Omental fat pad (tissue), 3 donors: ENCODE measurements at regions not wholly inside any gene's neighbourhood (a gene's known extent, or its start where the extent isn't known, plus 50 kb on each side); places are given as distances from the start of the nearest gene placed in this dataset.
"Not testable (repeated sequence)": the region's sequence is repeated elsewhere in the genome, so short reads cannot be mapped to it uniquely, and the experiment has no call there.

ENCODE experiments used
- ATAC-seq: fragments of 150-250 bp; one replicate; pipeline ENCODE4 v1.9.1; 2016; ENCODE audit warnings: mild to moderate bottlenecking, moderate library complexity; ENCODE audit not compliant: low FRiP score
- DNase-seq: peaks from one replicate; pipeline ENCODE4 v3.0.0-alpha.2; 2019; ENCODE audit warnings: low spot score
- TF ChIP-seq, protein P1 (sequence below), 3 donors: fragments of 450-650 bp; IDR thresholded peaks; one replicate each; pipeline ENCODE4 v1.5.1; 2016 to 2017; ENCODE audit warnings: antibody characterized with exemption in 3 of 3, mild to moderate bottlenecking in 3 of 3, moderate library complexity in 2 of 3

DNA sequence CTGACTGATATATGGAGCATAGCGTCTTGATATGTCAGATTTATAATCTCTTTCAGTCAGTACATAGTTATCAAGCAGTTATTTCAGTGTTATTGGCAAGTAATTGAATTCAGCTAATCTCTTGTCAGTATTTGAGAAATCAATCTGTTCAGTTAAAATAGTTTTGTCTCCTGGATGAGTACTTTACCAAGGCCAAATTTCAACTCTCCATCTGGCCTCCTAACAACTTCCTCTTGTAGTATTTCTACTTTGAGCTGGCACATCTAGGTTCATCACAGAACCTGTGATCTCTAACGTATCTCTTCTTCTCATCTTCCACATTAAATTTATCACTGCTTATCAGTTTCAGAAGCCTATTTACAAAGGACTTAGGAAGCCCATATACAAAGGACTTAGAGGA is 690.5 kb downstream of the C12orf50 start:
- no peak for DNase-seq
- no peak for ATAC-seq
- TF ChIP-seq, protein P1, sequence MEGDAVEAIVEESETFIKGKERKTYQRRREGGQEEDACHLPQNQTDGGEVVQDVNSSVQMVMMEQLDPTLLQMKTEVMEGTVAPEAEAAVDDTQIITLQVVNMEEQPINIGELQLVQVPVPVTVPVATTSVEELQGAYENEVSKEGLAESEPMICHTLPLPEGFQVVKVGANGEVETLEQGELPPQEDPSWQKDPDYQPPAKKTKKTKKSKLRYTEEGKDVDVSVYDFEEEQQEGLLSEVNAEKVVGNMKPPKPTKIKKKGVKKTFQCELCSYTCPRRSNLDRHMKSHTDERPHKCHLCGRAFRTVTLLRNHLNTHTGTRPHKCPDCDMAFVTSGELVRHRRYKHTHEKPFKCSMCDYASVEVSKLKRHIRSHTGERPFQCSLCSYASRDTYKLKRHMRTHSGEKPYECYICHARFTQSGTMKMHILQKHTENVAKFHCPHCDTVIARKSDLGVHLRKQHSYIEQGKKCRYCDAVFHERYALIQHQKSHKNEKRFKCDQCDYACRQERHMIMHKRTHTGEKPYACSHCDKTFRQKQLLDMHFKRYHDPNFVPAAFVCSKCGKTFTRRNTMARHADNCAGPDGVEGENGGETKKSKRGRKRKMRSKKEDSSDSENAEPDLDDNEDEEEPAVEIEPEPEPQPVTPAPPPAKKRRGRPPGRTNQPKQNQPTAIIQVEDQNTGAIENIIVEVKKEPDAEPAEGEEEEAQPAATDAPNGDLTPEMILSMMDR (IDR thresholded peaks at IDR 0.05) = no peak

DNA sequence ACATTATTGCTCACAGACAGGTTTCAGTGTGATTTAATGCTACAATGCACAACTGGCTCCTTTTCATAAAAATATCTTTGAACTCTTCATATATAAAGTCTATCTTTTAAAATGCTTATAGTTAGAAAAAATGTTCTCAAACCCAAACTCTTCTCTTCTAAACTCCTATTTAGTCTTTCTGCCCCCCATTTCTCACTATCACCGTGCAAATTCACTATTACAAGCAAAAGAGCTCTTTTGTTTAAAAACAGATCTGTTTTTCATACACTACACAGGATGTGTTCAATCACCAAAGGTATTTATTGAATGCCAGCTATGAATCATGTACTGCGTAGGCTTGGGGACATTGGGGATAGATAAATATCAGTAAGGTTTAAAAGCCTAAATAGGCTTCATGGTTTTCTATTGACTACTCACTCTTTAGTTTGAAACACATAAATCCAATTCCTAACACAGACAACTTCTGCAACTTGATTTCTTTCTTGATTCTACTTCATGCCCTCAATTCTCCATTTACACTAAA is 692.3 kb downstream of the C12orf50 start:
- DNase-seq (no peak), ATAC-seq (no peak)
- TF ChIP-seq, protein P1 (IDR thresholded peaks at IDR 0.05) = no peak

DNA sequence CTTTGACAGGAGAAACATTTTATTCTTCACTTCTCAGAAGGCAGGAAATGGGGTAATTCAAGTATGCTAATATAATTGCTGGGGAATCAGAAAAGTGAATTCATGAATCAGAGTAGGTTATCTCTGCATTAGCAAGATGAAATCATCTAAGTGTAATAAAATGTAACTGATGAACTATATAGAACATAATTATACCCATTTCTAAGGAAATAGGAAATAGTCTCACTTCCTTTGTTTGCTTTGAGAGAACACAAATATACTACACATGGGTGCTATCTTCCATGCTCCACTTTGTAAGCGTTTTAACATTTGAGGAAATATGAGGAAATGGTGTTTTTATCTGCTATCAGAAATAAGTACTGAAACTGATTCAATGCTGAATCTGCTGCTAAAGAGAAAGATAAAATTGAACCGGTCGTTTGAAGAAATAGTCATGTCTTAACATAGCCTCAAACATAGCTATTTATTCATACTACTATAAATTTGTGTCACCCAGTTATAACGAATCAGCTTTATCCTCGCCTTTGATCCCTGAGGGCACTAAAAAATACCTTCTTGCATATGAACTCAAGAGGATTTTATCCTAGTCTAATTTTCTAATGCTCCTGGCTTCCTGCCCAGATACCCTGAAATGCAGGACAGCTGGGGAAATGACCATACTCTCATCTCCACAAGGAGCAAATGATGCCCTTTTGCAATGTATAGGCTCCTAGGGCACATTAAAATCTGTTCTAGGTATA is 696.0 kb downstream of the C12orf50 start:
- ATAC-seq = no peak
- TF ChIP-seq, protein P1 (IDR thresholded peaks at IDR 0.05) = no peak
- no peak for DNase-seq

DNA sequence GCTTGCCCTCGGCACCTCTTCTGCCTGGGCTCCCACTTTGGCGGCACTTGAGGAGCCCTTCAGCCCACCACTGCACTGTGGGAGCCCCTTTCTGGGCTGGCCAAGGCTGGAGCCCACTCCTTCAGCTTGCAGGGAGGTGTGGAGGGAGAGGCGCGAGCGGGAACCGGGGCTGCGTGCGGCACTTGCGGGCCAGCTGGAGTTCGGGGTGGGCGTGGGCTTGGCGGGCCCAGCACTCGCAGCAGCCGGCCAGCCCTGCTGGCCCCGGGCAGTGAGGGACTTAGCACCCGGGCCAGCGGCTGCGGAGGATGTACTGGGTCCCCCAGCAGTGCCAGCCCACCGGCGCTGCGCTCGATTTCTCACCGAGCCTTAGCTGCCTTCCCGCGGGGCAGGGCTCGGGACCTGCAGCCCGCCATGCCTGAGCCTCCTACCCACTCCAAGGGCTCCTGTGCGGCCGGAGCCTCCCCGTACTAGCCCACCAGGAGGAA is 699.1 kb downstream of the C12orf50 start:
- not testable (repeated sequence) for DNase-seq, ATAC-seq

DNA sequence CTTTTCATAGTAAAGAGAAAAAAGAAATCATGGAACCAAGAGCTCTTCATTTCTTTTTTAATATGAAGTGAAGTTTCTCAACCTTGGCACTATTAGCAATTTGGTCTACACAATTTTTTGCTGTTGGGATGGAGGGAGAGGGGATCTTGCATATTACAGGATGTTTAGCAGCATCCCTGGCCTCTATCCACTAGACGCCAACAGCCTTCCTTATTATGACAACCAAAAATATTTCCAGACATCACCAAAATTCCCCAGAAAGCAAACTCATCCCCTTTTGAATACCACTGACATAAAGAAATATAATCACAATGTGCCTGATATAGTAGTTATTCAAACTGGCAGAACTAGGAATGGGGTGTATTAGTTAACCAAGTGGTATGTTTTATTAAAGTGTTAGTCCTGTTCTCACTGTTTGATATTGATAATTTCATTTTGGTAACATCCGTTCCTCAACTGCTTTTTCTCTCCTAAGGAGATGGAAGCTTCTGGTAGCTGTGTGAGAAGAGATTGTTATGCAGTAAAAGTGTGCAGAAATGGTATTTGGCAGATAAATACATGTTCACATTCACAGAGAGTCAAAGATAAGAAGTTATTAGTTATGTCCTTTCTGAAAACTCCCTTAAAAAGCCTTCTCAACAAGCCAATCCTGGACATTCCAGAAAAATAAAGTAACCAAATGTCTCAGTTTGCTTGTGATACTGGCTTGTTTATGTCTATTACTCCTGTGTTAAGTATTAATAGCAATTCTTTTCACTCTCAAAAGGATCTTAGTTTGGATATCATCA is 699.9 kb downstream of the C12orf50 start:
- ATAC-seq (peak; percentile 64), DNase-seq (no peak)
- TF ChIP-seq, protein P1 (IDR thresholded peaks at IDR 0.05) = no peak

DNA sequence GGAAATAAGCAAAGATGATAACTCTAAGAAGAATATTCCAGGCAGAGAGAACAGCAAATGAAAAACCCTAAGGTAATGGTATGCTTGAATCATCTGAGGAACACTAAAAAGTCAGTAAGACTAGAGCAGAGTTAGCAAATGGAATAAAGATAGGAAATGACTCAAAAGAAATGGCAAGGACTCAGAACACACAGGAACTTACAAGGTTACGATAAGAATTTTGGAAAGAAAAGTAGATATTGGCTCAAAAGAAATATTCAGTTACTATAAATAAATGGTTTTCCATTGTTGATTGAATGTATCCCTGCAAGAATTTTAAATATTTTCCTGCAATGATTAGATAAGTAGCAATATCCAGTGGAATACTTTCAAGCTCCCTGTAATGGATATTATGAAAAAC is 705.8 kb downstream of the C12orf50 start:
- peak; percentile 83 for ATAC-seq
- DNase-seq = no peak
- TF ChIP-seq, protein P1 (IDR thresholded peaks at IDR 0.05) = no peak

DNA sequence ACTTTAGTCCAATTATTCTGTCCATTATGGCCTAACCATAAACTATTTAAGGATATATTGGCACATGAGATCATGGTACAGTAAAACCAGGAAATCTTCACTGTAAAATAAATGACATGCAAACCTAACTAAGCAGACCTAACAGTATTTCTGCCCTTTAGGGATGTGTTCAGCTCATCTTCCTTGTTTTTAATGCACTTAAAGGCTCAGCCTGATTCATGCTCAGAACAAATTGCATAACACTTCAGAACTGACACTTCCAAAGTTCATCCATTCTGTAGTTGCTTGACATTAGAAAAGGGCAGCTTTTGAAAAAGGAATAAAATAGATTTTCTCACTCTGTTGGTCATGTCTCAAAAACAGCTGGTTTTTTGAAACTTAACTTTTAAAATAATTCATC is 708.5 kb downstream of the C12orf50 start:
- ATAC-seq = peak; percentile 44
- no peak for DNase-seq
- TF ChIP-seq, protein P1 (IDR thresholded peaks at IDR 0.05) = no peak
